ENCODE measurements at regions not wholly inside any gene's neighbourhood (a gene's known extent, or its start where the extent isn't known, plus 50 kb on each side); places are given as distances from the start of the nearest gene placed in this dataset.

GRCh38 chr13:34002141-34002540, 184.2 kb downstream of the RFC3 start:
- TF ChIP-seq CTCF (IDR thresholded peaks at IDR 0.05; ENCODE audit: low read depth, low read length) (no peak), POLR2A (IDR thresholded peaks at IDR 0.05; ENCODE audit: extremely low read depth, insufficient read length) (no peak), MAX (IDR thresholded peaks at IDR 0.05; ENCODE audit: low read depth, low read length) (no peak), MYC (IDR thresholded peaks at IDR 0.05; ENCODE audit: low read depth, low read length) (no peak)
